ENCODE measurements at regions not wholly inside any gene's neighbourhood (a gene's known extent, or its start where the extent isn't known, plus 50 kb on each side); places are given as distances from the start of the nearest gene placed in this dataset.

DNA sequence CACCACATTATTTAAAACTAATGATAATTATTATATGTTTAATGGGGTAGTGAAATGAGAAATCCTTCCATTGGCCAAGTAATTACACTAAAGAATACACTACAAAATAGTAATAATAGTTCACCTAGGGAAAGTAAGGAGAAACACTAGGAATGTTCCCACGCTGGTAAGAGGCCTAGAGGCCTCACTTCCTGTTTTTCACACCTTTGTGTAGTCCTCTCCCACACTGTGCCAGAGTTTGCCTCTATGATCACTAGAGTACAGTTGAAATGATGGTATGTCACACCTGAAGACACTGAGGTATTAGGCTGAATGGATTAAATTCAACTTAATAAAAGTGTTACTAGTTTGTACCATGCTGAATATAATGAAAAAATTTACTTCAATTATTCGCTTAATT lies 1348.0 kb upstream of the ATXN8OS start:
- ATAC-seq: no peak
- no peaks in the 10 kb centered on the region for H3K36me3 ChIP-seq
- H3K9me3 ChIP-seq: no peaks in the 10 kb centered on the region
- intact Hi-C loops (cut with DNase I): no loop called here
- H3K27ac ChIP-seq: no peak overlapping the region
- no peak for DNase-seq
- no peaks in the 10 kb centered on the region for H3K27me3 ChIP-seq
- H3K4me3 ChIP-seq: no peak overlapping the region
- TF ChIP-seq, protein P1, sequence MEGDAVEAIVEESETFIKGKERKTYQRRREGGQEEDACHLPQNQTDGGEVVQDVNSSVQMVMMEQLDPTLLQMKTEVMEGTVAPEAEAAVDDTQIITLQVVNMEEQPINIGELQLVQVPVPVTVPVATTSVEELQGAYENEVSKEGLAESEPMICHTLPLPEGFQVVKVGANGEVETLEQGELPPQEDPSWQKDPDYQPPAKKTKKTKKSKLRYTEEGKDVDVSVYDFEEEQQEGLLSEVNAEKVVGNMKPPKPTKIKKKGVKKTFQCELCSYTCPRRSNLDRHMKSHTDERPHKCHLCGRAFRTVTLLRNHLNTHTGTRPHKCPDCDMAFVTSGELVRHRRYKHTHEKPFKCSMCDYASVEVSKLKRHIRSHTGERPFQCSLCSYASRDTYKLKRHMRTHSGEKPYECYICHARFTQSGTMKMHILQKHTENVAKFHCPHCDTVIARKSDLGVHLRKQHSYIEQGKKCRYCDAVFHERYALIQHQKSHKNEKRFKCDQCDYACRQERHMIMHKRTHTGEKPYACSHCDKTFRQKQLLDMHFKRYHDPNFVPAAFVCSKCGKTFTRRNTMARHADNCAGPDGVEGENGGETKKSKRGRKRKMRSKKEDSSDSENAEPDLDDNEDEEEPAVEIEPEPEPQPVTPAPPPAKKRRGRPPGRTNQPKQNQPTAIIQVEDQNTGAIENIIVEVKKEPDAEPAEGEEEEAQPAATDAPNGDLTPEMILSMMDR (IDR thresholded peaks at IDR 0.05): no peak
- H3K4me1 ChIP-seq: no peaks in the 10 kb centered on the region

DNA sequence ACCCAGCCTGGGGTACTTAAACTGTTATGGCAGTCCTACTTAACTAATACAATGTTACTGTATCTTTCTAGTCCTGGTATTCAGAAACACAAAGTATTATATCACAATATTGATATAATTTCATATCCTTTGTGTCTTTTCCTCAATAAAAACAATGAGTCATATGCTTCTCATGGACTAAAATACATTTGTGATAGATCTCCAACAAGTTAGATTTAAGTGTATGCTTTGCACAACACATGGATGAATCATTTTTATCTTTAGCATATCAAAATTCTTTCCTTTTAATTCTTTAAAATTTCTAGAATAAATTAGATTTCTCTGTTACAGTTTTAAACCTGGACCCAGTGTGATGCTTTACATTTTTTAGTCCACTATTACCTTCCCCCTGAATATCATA lies 1357.8 kb upstream of the ATXN8OS start:
- ATAC-seq: no peak
- no peaks in the 10 kb centered on the region for H3K36me3 ChIP-seq
- H3K9me3 ChIP-seq: no peaks in the 10 kb centered on the region
- no peaks in the 10 kb centered on the region for H3K4me1 ChIP-seq
- no peak overlapping the region for H3K4me3 ChIP-seq
- H3K27me3 ChIP-seq: no peaks in the 10 kb centered on the region
- no peak overlapping the region for H3K27ac ChIP-seq
- no peak for DNase-seq
- intact Hi-C loops (cut with DNase I): no loop called here
- TF ChIP-seq, protein P1 (IDR thresholded peaks at IDR 0.05): no peak

DNA sequence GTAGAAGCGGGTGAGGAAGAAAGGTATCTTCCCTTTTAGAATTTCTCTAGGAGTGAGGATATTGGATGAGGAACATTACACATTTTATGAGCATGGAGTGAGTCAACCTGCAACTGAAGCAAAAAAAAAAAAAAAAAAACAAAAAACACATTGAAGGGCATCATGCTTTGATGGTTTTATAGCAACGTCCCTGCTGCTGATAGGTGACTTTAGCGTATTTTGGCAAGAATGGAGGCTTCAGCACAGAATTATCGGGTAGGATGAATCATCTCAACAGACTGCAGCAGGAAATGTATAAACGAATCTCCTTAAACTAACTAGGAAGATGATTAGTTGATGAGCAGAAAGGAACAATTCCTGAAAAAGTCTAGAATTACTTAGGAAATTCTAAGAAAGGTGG lies 1359.6 kb upstream of the ATXN8OS start:
- TF ChIP-seq, protein P1 (IDR thresholded peaks at IDR 0.05): no peak
- H3K27me3 ChIP-seq: no peaks in the 10 kb centered on the region
- no peaks in the 10 kb centered on the region for H3K36me3 ChIP-seq
- no peak for ATAC-seq
- H3K4me3 ChIP-seq: no peak overlapping the region
- intact Hi-C loops (cut with DNase I): no loop called here
- H3K4me1 ChIP-seq: no peaks in the 10 kb centered on the region
- no peak overlapping the region for H3K27ac ChIP-seq
- H3K9me3 ChIP-seq: no peaks in the 10 kb centered on the region
- no peak for DNase-seq

DNA sequence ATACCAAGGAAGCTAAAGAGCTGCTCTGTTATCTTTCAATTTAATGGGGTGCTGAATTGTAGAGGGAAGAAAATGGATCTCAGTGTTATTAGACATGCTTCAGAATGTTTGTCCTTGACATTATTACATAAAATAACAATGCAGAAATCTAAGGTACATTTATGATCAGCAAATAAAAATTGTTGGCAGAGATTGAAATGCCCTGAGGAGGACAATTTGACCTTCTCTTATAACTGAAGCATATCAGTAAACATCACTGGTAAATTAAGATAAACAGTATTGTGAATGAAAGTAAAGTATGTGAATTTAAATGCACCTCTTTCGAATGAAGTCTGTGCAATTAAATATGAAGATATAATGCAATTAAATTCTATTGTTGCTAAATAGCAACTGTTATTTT lies 1362.1 kb upstream of the ATXN8OS start:
- no peak for DNase-seq

DNA sequence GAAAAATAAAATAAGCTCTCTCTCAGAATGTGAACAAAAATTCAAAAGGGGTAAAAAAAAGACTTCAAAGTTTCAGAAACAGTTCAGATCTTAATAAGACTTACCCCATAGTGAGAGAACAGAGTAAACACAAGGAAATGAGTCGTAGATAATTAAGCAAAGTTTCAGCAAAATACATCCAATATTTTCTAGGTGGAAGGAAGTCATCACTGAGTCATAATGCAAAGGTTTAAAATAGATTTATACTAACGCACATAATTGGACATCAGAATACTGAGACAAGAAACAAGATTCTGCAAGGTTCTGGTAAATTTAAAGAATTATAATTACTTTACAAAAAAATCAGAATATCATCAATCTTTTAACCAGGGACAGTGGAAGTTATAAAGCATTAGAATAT lies 1370.7 kb upstream of the ATXN8OS start:
- intact Hi-C loops (cut with DNase I): no loop called here

More for the DNA sequence above, 1362.1 kb upstream of the ATXN8OS start:
- intact Hi-C loops (cut with DNase I): no loop called here
- H3K9me3 ChIP-seq: no peaks in the 10 kb centered on the region
- H3K27ac ChIP-seq: no peak overlapping the region
- ATAC-seq: no peak
- no peaks in the 10 kb centered on the region for H3K4me1 ChIP-seq
- no peaks in the 10 kb centered on the region for H3K27me3 ChIP-seq
- TF ChIP-seq, protein P1 (IDR thresholded peaks at IDR 0.05): no peak
- no peaks in the 10 kb centered on the region for H3K36me3 ChIP-seq
- no peak overlapping the region for H3K4me3 ChIP-seq

More for the DNA sequence above, 1370.7 kb upstream of the ATXN8OS start:
- no peak overlapping the region for H3K4me3 ChIP-seq
- no peaks in the 10 kb centered on the region for H3K36me3 ChIP-seq
- TF ChIP-seq, protein P1 (IDR thresholded peaks at IDR 0.05): no peak
- ATAC-seq (no peak), DNase-seq (no peak)
- H3K4me1 ChIP-seq: no peaks in the 10 kb centered on the region
- H3K9me3 ChIP-seq: no peaks in the 10 kb centered on the region
- no peaks in the 10 kb centered on the region for H3K27me3 ChIP-seq
- H3K27ac ChIP-seq: no peak overlapping the region
